ENCODE measurements at regions not wholly inside any gene's neighbourhood (a gene's known extent, or its start where the extent isn't known, plus 50 kb on each side); places are given as distances from the start of the nearest gene placed in this dataset.

DNA sequence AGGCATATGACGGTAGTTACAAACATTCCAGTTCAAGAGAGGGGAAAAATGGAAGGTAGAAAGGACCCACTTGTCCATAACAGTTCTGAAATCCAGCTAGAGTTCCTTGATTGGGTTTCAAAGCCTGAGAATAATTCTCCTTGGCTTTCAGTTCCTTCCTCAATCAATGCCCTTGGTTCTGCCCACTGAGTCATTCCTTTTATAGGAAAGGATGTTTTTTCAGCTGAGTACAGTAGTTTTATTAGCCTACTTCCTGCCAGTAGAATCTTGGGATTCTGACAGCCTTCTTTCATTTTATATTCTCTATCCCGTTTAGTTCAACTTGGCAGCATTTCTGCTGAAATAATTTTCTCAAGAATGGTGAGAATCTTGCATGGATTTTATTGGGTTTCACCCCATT is 386.9 kb upstream of the SMC2 start:
- no peak for TF ChIP-seq POLR2A (IDR thresholded peaks at IDR 0.05; ENCODE audit: low read depth, low read length)
- no peak for TF ChIP-seq POLR2AphosphoS5 (IDR thresholded peaks at IDR 0.05; ENCODE audit: low read depth, low read length)
